Aorta (tissue), 5 donors: ENCODE measurements at regions not wholly inside any gene's neighbourhood (a gene's known extent, or its start where the extent isn't known, plus 50 kb on each side); places are given as distances from the start of the nearest gene placed in this dataset.
"Not testable (repeated sequence)": the region's sequence is repeated elsewhere in the genome, so short reads cannot be mapped to it uniquely, and the experiment has no call there.

Source experiments
- ATAC-seq: fragments of 200-7000 bp; cut with Tn5 transposase; one replicate; pipeline ENCODE4 v1.9.1; 2022; ENCODE audit warnings: moderate library complexity; ENCODE audit not compliant: low FRiP score
- DNase-seq, 2 donors: peaks; one replicate each; pipeline ENCODE4 v3.0.0-alpha.2; 2020
- H3K27ac ChIP-seq, 2 donors: one replicate each; pipeline ENCODE4 v1.5.1; 2013; ENCODE audit warnings: low read length in 2 of 2, mild to moderate bottlenecking in 2 of 2, moderate library complexity in 2 of 2, control low read depth in 1 of 2, inconsistent platforms in 1 of 2, low read depth in 1 of 2
- H3K27me3 ChIP-seq, 2 donors: one replicate each; pipeline ENCODE4 v1.6.1; 2013; ENCODE audit warnings: control low read depth in 1 of 2, low read length in 1 of 2, mild to moderate bottlenecking in 1 of 2, moderate library complexity in 1 of 2; ENCODE audit not compliant: insufficient read depth in 2 of 2, control insufficient read depth in 1 of 2
- H3K36me3 ChIP-seq, 2 donors: one replicate each; pipeline ENCODE4 v1.6.1; 2013; ENCODE audit warnings: control low read depth in 1 of 2, low read length in 1 of 2, mild to moderate bottlenecking in 1 of 2; ENCODE audit not compliant: insufficient read depth in 2 of 2, control insufficient read depth in 1 of 2
- H3K4me1 ChIP-seq, 2 donors: one replicate each; pipeline ENCODE4 v1.6.1; 2013; ENCODE audit warnings: low read length in 2 of 2, control low read depth in 1 of 2, mild to moderate bottlenecking in 1 of 2, moderate library complexity in 1 of 2; ENCODE audit not compliant: insufficient read depth in 2 of 2, control insufficient read depth in 1 of 2
- H3K4me3 ChIP-seq, 2 donors: one replicate each; pipeline ENCODE4 v1.5.1; 2013; ENCODE audit warnings: low read length in 2 of 2, control low read depth in 1 of 2, mild to moderate bottlenecking in 1 of 2
- H3K9me3 ChIP-seq: one replicate; pipeline ENCODE4 v1.6.1; 2013; ENCODE audit warnings: mild to moderate bottlenecking, low read length; ENCODE audit not compliant: control insufficient read depth
- WGBS, 2 donors: extraction: QIAGEN DNeasy Blood & Tissue Kit; methylation state at CpG; one replicate each; pipeline ENCODE4 v1.1.7; 2013; 5-methylcytosine and 5-hydroxymethylcytosine counted together
- intact Hi-C, 2 donors: fragments of 100-400 bp; cut with DNase I; formaldehyde crosslinking; loops; one replicate each; pipeline versions ENCODE4 v1.14.2 to v1.15.0; 2022
- donor health status: healthy with polysubstance abuse.
- donor health status: Bipolar disorder and iron deficiency.
- donor health status: DM: no; HTN: no; CAD: no.
- donor health status: DM: no; HTN: no; CAD: no.
- donor health status: DM: yes; HTN: yes; CAD: no.

DNA sequence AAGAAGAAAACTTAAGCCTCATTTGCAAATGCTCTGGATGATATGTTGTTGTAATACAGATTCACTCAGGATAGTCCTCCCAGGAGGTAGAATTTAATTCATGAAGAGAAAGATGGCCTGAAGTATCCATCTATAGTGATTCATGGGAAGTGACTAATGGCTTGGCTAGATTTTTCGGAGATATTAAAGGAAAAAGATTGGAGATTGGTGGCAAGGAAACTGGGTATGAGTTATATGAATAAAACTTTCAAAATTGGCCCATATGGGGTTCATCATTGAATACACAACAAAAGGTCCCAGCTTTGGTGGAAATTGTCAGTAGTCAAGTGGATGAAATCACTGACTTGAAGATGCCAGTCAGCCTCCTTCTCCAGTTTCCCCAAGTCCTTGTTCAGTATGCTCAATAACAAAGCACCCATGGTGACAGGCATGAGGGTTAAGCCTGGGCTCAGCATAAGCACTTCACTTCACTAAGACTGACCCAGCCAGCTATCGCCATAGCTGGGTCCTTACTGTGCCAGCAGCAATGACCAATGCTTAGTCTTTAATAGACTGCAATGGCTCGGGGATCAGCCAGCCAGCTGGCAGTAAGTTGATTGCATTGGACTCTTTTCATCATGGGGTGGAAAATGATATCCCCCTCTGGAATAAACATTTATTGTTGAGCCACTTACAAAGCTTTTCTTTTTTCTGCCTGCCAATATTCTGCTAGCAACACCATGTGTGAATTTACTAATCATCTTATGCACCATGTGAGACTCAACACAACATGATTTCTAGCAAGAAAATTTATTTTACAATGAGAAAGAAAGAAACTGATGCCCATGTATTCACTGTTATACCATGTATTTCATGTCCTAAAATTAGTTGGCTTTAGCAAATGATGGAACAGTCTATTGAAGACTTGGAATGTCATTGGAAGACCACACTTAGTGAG lies 176.6 kb upstream of the TACR1 start:
- no peak overlapping the region for H3K4me3 ChIP-seq
- 77 to 80% methylated on average over 3 of the region's 3 CpGs for WGBS, 2 donors
- H3K27ac ChIP-seq, result no peak overlapping the region
- H3K36me3 ChIP-seq, result no peaks in the 10 kb centered on the region
- ATAC-seq, result no peak
- no peak for DNase-seq
- no peaks in the 10 kb centered on the region for H3K4me1 ChIP-seq
- intact Hi-C loops, result no loop called here
- no peaks in the 10 kb centered on the region for H3K27me3 ChIP-seq
- H3K9me3 ChIP-seq, result peaks cover 2% of the 10 kb centered on the region

DNA sequence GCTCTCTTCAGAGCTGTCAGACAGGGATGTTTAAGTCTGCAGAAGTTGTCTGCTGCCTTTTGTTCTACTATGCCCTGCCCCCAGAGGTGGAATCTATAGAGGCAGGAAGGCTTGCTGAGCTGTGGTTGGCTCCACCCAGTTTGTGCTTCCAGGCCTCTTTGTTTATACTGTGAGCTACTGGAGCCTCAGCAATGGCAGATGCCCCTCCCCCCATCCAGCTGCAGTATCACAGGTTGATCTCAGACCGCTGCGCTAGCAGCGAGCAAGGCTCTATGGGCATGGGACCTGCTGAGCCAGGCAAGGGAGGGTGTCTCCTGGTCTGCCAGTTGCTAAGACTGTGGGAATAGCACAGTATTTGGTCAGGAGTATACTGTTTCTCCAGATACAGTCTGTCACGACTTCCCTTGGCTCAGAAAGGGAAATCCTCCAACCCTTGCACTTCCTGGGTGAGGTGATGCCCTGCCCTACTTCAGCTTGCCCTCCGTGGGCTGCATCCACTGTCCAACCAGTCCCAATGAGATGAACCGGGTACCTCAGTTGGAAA lies 175.2 kb upstream of the TACR1 start:
- ATAC-seq, H3K4me1 ChIP-seq, H3K27ac ChIP-seq, H3K9me3 ChIP-seq, DNase-seq, intact Hi-C loops, H3K4me3 ChIP-seq, H3K27me3 ChIP-seq, H3K36me3 ChIP-seq: not testable (repeated sequence)
- WGBS, 2 donors, result 62 to 67% methylated on average over 6 of the region's 6 CpGs

DNA sequence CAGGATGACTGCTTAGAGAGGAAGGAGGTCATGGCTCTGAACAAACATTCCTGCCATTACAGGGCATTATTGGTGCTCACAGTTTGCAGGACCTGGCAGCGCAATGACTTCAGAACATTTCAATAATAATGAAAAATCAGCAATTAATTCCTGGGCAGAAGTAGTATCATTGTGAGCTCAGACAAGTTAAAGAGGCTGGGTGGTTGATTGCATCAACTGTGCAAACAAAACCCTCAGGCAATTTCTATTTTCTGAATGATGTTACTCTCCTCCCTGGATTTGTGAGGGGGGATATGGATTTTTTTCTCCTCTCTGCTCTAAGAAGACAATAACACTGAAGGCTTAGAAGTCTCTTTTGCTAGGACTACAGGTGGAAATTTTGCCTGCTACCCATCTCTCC lies 168.1 kb upstream of the TACR1 start:
- ATAC-seq (no peak), DNase-seq (no peak)
- Histone ChIP-seq H3K27me3 (no peaks in the 10 kb centered on the region), H3K36me3 (no peaks in the 10 kb centered on the region), H3K4me1 (no peaks in the 10 kb centered on the region), H3K4me3 (no peak overlapping the region), H3K9me3 (no peaks in the 10 kb centered on the region), H3K27ac (no peak overlapping the region)
- intact Hi-C loops, result no loop called here
- 87 to 95% methylated on average over 1 of the region's 1 CpG for WGBS, 2 donors

DNA sequence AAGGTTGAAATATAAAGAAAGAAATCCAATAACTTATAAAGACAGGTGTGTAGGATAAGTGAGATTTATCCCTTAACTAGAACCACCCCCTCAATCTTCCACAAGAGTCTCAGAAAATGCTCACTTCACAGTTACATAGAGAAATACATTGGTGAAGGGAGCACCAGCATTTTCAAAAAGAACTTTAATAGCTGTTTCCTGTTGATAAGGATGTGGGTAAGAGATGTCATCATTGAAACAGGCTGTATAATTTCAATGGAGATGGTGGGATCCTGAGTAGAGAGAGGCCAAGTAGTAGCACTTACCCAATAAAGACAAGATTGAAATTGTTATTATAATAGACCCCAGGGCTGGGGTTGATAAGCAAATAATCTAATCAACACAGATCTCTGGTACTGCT lies 162.2 kb upstream of the TACR1 start:
- DNase-seq, result no peak
- Histone ChIP-seq H3K9me3 (no peaks in the 10 kb centered on the region), H3K4me3 (no peak overlapping the region), H3K36me3 (no peaks in the 10 kb centered on the region), H3K27me3 (no peaks in the 10 kb centered on the region), H3K4me1 (no peaks in the 10 kb centered on the region), H3K27ac (no peak overlapping the region)
- intact Hi-C loops, result no loop called here
- no peak for ATAC-seq

DNA sequence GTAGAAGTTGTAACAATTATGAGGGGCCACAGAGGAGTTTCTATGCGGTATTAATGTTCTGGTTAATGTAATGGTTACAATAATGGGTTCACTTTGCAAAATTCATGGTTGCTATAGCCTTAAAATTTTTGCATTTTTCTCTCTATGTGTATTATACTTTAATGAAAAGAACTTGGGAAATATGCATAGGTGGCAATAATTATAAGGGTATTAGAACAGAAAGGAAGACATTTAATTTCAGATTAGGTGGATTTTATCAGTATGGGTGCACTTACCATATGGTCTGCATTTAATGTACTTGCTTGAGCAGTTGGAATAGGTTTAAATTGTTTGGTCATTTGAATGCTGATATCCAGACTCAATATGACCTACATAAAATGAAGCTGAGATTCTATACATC lies 161.6 kb upstream of the TACR1 start:
- no peaks in the 10 kb centered on the region for H3K9me3 ChIP-seq
- no peaks in the 10 kb centered on the region for H3K36me3 ChIP-seq
- H3K27me3 ChIP-seq, result no peaks in the 10 kb centered on the region
- no peaks in the 10 kb centered on the region for H3K4me1 ChIP-seq
- no peak for DNase-seq
- no peak for ATAC-seq
- no peak overlapping the region for H3K4me3 ChIP-seq
- no peak overlapping the region for H3K27ac ChIP-seq
- WGBS, 2 donors, result 80 to 86% methylated on average over 1 of the region's 1 CpG
- intact Hi-C loops, result no loop called here

DNA sequence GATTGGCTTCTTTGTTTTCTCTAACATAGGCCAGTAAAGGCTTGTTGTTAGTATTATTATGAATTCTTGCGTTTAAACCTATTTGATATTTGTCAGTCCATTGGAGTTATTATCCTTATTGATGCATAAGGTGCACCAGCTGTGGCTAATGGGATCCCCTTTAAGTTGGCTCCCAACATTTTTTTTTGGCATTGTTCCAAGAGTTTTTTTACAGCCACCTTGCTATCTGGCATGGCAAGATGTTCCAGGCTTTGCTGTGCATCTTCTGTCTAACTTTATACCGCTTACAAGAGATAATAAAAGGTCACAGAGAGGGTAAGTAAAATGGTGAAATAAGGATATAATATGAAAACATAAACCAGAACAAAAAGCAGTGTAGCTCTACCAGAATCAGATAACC lies 157.5 kb upstream of the TACR1 start:
- 42 to 85% methylated on average over 2 of the region's 2 CpGs for WGBS, 2 donors

DNA sequence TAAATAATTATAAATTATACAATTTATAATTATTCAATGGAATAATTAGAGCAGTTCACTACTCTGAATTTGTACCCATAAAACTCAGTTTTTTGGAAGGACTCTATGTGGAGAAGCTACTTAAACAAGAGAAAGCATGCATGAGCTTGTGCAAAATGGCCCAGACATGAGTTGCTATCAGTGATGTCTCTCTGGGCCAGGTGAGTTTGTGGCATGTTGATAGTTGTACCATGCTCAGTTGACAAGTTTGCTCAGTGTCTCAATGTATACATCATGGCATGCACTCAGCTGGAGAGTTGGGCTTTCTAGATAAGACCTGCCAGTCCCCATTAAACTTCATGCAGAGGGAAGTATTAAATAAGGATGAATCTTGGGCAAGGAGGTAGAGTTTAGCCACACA lies 153.8 kb upstream of the TACR1 start:
- Histone ChIP-seq H3K9me3 (no peaks in the 10 kb centered on the region), H3K36me3 (no peaks in the 10 kb centered on the region), H3K4me3 (no peak overlapping the region), H3K4me1 (no peaks in the 10 kb centered on the region), H3K27me3 (no peaks in the 10 kb centered on the region), H3K27ac (no peak overlapping the region)
- intact Hi-C loops, result no loop called here
- ATAC-seq, result no peak
- DNase-seq, result no peak

More for the DNA sequence above, 157.5 kb upstream of the TACR1 start:
- ATAC-seq, result no peak
- H3K36me3 ChIP-seq, result no peaks in the 10 kb centered on the region
- no peaks in the 10 kb centered on the region for H3K9me3 ChIP-seq
- H3K27me3 ChIP-seq, result no peaks in the 10 kb centered on the region
- intact Hi-C loops, result no loop called here
- no peaks in the 10 kb centered on the region for H3K4me1 ChIP-seq
- DNase-seq, result no peak
- H3K4me3 ChIP-seq, result no peak overlapping the region
- no peak overlapping the region for H3K27ac ChIP-seq

DNA sequence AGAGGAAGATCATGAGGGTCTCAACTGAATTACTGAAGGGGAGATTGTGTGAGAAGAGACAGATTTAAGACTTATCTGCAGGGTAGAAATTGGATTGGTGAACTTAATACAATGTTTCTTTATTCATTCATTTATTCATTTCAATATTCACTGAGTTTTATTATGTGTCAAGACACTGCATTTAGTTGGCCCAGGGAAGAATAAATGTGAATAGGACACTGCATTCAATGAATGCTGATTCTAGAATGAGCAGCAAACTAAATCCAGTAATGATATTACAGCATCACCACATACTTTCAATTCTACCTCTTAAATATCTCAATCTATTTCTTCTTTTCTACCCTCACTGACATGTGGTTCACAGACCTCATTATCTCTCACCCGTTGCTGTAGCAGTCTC lies 149.0 kb upstream of the TACR1 start:
- 63 to 83% methylated on average over 1 of the region's 1 CpG for WGBS, 2 donors
- Histone ChIP-seq H3K4me1 (no peaks in the 10 kb centered on the region), H3K27ac (no peak overlapping the region), H3K4me3 (no peak overlapping the region), H3K36me3 (no peaks in the 10 kb centered on the region), H3K9me3 (peaks cover 2% of the 10 kb centered on the region), H3K27me3 (no peaks in the 10 kb centered on the region)
- intact Hi-C loops, result no loop called here
- DNase-seq (no peak), ATAC-seq (no peak)

DNA sequence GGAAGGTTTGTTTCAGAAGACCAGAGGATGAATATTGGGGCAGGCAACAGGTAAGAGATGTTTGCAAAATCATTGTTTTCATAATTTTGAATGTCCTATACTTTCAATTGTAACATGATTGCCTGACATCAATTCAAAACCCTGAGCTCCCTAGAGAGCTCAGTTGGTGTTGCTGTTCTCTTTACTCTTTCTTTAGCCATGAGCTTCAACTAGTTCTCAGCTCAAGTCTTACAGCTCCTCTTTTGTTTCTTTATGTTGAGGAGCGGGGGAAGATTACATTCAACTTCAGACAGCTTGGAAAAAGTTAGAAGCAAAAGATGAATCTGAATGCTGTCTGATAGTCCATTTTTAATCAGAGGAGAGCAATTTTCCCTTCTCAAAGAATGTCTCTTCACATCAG lies 144.8 kb upstream of the TACR1 start:
- no peak overlapping the region for H3K27ac ChIP-seq
- H3K9me3 ChIP-seq, result peaks cover 2% of the 10 kb centered on the region
- 81 to 88% methylated on average over 1 of the region's 1 CpG for WGBS, 2 donors
- no peak for DNase-seq
- H3K4me3 ChIP-seq, result no peak overlapping the region
- no peaks in the 10 kb centered on the region for H3K36me3 ChIP-seq
- intact Hi-C loops, result no loop called here
- ATAC-seq, result no peak
- no peaks in the 10 kb centered on the region for H3K27me3 ChIP-seq
- no peaks in the 10 kb centered on the region for H3K4me1 ChIP-seq
